GM21381 (cell line): ENCODE measurements at regions not wholly inside any gene's neighbourhood (a gene's known extent, or its start where the extent isn't known, plus 50 kb on each side); places are given as distances from the start of the nearest gene placed in this dataset.
A peak's percentile ranks its signal among the peaks of the same experiment; 100 is the strongest.
"Not testable (repeated sequence)": the region's sequence is repeated elsewhere in the genome, so short reads cannot be mapped to it uniquely, and the experiment has no call there.

Experiments used
- ATAC-seq: cut with Tn5 transposase; IDR thresholded peaks from one replicate; pipeline ENCODE4 v1.9.1; 2021; ENCODE audit warnings: mild to moderate bottlenecking, moderate library complexity; ENCODE audit not compliant: unreplicated experiment

GRCh38 chr10:111558211-111558610 is 481.4 kb downstream of the ADRA2A start:
- ATAC-seq, result no peak

- no peak for ATAC-seq
These were observed 483.2 kb downstream of the ADRA2A start for GRCh38 chr10:111560027-111560426.

DNA sequence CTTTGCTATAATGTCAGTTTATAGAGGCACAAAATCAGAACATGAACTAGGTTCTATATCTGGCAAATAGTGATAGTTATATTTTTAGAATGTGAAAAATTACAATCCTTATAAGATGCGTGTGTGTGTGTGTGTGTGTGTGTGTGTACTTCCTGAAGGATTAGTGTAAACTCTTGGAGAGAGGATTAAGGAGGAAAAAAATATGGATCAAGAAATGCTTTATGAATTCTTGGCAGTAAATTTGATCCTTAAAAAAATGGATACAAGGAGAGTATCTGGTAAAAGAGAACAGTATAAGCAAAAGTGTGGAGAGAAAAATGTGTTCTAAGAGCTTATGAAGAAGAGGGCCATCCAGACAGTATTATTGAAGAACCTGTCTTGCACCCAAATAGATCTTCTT is 484.3 kb downstream of the ADRA2A start:
- ATAC-seq, result no peak

GRCh38 chr10:111565542-111565941 is 488.7 kb downstream of the ADRA2A start:
- ATAC-seq, result no peak

DNA sequence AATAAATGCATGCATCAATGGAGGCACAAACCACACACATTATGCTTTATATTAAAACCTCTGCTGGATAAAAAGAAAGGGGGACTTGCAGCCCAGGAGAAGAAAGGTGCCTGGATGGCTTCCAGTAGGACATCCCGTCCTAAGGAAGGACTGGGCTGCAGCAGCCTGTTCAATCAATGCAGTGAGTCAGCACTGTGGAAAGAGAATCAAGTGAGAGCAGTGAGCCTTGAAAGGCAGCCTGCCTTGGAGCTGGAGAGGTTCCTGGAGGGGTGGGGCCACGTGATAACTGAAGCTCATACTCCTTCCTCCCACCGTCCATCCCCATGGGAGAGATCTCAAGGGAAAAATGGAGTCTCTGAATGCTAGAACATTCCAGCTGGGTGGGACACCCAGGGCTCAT is 501.2 kb downstream of the ADRA2A start:
- no peak for ATAC-seq

GRCh38 chr10:111579473-111579872 is 502.6 kb downstream of the ADRA2A start:
- ATAC-seq, result no peak

DNA sequence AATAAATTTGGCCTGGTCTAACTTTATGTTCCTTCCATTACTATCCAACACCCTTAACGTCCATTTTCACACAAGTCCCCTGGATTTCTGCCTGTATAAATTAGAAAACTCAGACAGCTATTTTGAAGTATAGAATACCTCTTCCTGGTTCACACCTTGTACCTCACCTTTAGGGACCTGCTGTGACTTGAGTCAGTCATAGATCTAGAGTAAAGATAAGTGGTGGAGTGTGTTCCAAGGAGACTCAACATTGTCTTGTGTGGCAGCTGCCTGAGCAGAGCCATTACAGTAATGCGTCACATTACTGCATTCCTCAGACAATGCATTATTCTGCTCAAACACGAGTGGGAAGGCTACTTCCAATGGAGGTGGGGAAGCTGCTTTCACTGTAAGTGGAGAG is 513.9 kb downstream of the ADRA2A start:
- ATAC-seq, result no peak

DNA sequence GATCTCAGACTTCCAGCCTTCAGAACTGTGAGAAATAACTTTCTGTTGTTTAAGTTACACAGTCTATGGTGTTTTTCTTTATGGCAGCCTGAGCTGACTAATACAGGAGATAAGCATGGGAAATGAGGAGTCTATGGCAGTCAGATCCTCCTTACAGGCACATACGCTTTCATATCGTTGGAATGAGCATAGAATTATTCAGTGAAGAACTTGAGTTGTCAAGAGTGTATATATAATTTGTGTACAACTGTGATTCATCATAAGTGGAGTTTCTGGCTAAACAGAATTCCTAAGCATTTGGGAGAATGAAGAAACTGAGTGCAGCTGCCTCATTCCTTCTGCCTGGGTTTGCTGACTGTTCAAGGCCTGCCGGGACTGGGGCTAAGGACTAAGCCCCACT is 516.7 kb downstream of the ADRA2A start:
- no peak for ATAC-seq

DNA sequence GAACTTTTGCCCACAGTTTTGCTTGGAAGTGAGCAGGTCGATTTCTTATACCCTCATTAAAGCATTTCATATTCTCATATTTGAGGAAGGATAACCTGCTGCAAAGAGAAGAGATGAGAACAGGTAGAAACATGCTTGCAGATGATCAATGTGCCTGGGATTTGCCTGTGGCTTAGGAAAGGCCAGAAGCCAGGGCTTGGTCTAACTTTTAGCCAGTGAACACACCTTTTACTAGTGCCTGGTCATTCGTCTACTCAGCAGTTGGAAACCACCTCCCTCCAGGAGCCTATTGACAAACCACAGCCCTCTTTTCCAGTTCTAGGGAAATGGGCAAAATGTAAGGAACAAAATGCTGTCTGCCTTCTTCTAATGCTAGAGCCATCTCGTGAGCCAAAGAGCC is 518.3 kb downstream of the ADRA2A start:
- ATAC-seq, result no peak

DNA sequence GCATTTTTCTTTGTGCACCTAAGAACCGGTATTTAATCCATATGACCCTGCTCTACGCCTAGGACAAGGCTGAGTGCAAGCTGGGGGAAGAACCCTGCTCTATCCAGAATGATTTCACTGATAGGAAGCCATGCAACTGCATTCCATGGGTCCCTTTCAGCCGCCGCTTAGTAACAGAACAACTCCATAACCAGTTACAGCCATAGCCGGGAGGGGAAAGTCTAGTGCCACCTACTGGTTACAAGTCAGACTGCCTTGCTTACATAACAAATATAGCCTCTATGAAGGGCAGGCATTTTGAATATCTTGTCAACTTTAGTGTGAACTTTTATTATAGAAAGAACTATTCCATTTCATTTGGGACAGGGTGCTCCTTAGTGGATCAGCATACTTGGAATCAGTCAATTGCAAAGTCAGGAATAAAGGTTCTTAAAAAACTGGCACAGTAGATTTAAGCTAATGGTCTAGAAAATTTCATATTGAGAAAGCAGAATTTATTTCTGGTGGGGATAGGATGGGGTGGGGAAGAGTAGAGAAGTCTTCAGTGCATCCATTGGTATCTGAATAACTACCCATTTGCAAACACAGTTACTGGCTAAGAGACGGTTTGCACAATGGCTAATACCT is 521.7 kb downstream of the ADRA2A start:
- peak; percentile 92 for ATAC-seq

DNA sequence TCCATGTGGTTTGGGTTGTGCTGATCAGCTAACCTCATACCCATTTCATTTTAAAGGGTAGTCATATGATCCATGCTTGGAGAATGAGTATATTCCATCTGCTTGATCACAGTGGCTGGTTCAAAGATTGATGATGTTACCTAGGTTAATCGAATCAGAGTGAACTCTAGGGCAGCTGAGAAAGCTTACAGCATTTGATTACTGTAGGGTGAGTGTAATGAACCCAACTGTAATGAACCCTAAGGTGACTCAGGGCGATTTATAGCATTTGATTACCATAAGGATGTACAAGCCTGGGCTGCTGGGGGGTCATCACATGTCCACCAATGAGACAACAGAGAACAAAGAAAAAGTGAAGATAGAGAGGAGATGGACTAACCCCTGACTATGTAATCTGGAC is 523.1 kb downstream of the ADRA2A start:
- no peak for ATAC-seq

GRCh38 chr10:111600772-111601171 is 523.9 kb downstream of the ADRA2A start:
- ATAC-seq, result no peak

GRCh38 chr10:111612273-111612672 is 535.4 kb downstream of the ADRA2A start:
- no peak for ATAC-seq

- ATAC-seq, result no peak
These were observed 549.4 kb downstream of the GPAM start for GRCh38 chr10:111634191-111634590.

GRCh38 chr10:111646021-111646420 is 537.5 kb downstream of the GPAM start:
- ATAC-seq, result no peak

GRCh38 chr10:111648046-111648445 is 535.5 kb downstream of the GPAM start:
- ATAC-seq, result no peak

DNA sequence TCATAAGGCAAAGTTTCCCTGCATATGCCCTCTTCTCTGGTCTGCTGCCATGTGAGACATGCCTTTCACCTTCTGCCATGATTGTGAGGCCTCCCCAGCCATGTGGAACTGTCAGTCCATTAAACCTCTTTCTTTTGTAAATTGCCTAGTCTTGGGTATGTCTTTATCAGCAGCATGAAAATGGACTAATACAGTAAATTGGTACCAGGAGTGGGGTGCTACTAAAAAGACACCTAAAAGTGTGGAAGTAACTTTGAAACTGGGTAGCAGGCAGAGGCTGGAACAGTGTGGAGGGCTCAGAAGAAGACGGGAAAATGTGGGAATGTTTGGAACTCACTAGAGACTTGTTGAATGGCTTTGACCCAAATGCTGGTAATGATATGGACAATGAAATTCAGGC is 534.5 kb downstream of the GPAM start:
- not testable (repeated sequence) for ATAC-seq

- no peak for ATAC-seq
These were observed 533.5 kb downstream of the GPAM start for GRCh38 chr10:111650088-111650487.

DNA sequence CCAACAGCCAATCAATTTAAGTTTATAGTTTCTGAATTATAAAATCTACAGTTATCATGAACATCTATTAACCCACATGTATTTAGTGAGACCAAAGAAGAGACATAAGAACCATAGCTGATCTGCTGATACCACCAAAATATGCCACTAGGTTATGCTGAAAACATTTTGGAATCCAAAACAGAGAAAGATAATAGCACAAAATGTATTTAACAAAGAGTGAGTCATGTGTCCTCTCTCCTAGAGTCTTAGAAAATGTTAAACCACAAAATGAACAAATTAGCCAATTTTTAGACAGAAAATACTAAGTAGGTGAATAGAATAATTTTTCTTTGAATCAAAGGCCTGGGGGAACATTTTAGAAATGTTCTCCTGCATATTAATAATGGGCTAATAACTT is 527.5 kb downstream of the GPAM start:
- no peak for ATAC-seq

- ATAC-seq, result no peak
These were observed 505.8 kb downstream of the GPAM start for GRCh38 chr10:111677759-111678158.

DNA sequence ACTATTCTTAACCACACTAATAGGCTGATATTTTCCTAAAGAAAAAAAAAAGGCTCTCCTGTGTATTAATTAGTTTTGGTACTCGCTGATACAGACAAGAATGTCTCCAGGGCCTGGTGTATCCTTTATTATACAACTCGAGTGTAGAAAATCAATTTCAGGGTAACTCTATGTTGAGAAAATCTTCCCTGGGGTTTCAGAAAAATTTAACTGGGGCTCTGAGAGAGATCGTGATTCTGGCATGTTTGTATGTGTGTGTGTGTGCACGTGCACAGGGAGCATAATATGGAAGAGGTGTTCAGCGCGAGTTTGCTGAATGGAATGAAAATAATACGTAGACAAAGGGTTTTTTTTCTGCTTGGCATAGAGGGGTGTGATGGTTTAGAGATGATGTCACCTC is 496.8 kb downstream of the GPAM start:
- ATAC-seq, result no peak

GRCh38 chr10:111698711-111699110 is 484.9 kb downstream of the GPAM start:
- ATAC-seq, result no peak

- no peak for ATAC-seq
These were observed 479.6 kb downstream of the GPAM start for GRCh38 chr10:111703986-111704385.
